Activated CD4-positive, alpha-beta T cell treated with anti-CD3 and anti-CD28 coated beads, Interleukin-2, Interleukin-6, amounts not matched to agents 100 ng/mL and 50 ng/mL, durations not matched to agents 16 hours and 8 hours (primary cell): ENCODE measurements at regions not wholly inside any gene's neighbourhood (a gene's known extent, or its start where the extent isn't known, plus 50 kb on each side); places are given as distances from the start of the nearest gene placed in this dataset.
"Not testable (repeated sequence)": the region's sequence is repeated elsewhere in the genome, so short reads cannot be mapped to it uniquely, and the experiment has no call there.

Experiments
- DNase-seq: peaks from one replicate; pipeline ENCODE4 v3.0.0-alpha.2; 2020

- no peak for DNase-seq
Observed at GRCh38 chr2:82345910-82346309, 2041.4 kb upstream of the LRRTM1 start.

GRCh38 chr2:82344670-82345069 is 2040.1 kb upstream of the LRRTM1 start:
- DNase-seq = no peak

GRCh38 chr2:82342356-82342755 is 2037.8 kb upstream of the LRRTM1 start:
- no peak for DNase-seq

- no peak for DNase-seq
Observed at GRCh38 chr2:82340578-82341053, 2036.1 kb upstream of the LRRTM1 start.

GRCh38 chr2:82339805-82340204 is 2035.3 kb upstream of the LRRTM1 start:
- no peak for DNase-seq

GRCh38 chr2:82333697-82334096 is 2029.1 kb upstream of the LRRTM1 start:
- no peak for DNase-seq

GRCh38 chr2:82330155-82330554 is 2025.6 kb upstream of the LRRTM1 start:
- DNase-seq = no peak

- DNase-seq = not testable (repeated sequence)
Observed at GRCh38 chr2:82326180-82326767, 2021.7 kb upstream of the LRRTM1 start.

GRCh38 chr2:82320296-82320695 is 2015.7 kb upstream of the LRRTM1 start:
- DNase-seq = no peak

GRCh38 chr2:82317012-82317411 is 2012.5 kb upstream of the LRRTM1 start:
- no peak for DNase-seq

- DNase-seq = no peak
Observed at GRCh38 chr2:82316586-82316985, 2012.0 kb upstream of the LRRTM1 start.

- DNase-seq = no peak
Observed at GRCh38 chr2:82314836-82315472, 2010.4 kb upstream of the LRRTM1 start.

- DNase-seq = no peak
Observed at GRCh38 chr2:82307511-82307910, 2003.0 kb upstream of the LRRTM1 start.

GRCh38 chr2:82301506-82301905 is 1997.0 kb upstream of the LRRTM1 start:
- DNase-seq = no peak

- DNase-seq = no peak
Observed at GRCh38 chr2:82289446-82289845, 1984.9 kb upstream of the LRRTM1 start.

GRCh38 chr2:82283075-82283474 is 1978.5 kb upstream of the LRRTM1 start:
- DNase-seq = no peak

GRCh38 chr2:82282111-82282882 is 1977.7 kb upstream of the LRRTM1 start:
- DNase-seq = no peak

- DNase-seq = no peak
Observed at GRCh38 chr2:82279367-82279766, 1974.8 kb upstream of the LRRTM1 start.

- DNase-seq = no peak
Observed at GRCh38 chr2:82278416-82278815, 1973.9 kb upstream of the LRRTM1 start.

- no peak for DNase-seq
Observed at GRCh38 chr2:82275599-82275998, 1971.0 kb upstream of the LRRTM1 start.

GRCh38 chr2:82268446-82268845 is 1963.9 kb upstream of the LRRTM1 start:
- no peak for DNase-seq

- no peak for DNase-seq
Observed at GRCh38 chr2:82260521-82260920, 1956.0 kb upstream of the LRRTM1 start.

GRCh38 chr2:82259551-82259950 is 1955.0 kb upstream of the LRRTM1 start:
- DNase-seq = no peak
